T-helper 2 cell treated with Interferon-gamma antibody and Interleukin-4, amounts not matched to agents 5 μg/mL and 100 μg/mL, for 36 hours (primary cell): ENCODE measurements at regions not wholly inside any gene's neighbourhood (a gene's known extent, or its start where the extent isn't known, plus 50 kb on each side); places are given as distances from the start of the nearest gene placed in this dataset.
"Not testable (repeated sequence)": the region's sequence is repeated elsewhere in the genome, so short reads cannot be mapped to it uniquely, and the experiment has no call there.

ENCODE experiments used
- DNase-seq: peaks from one replicate; pipeline ENCODE4 v3.0.0; 2021; ENCODE audit warnings: low spot score
- H3K27ac Mint-ChIP-seq: one replicate; pipeline ENCODE4 v1.8.0; 2021; ENCODE audit warnings: mild to moderate bottlenecking, mixed read lengths
- H3K27me3 Mint-ChIP-seq: one replicate; pipeline ENCODE4 v1.8.0; 2021; ENCODE audit warnings: low read depth, mixed read lengths
- H3K36me3 Mint-ChIP-seq: one replicate; pipeline ENCODE4 v1.8.0; 2021; ENCODE audit warnings: low read depth, mixed read lengths
- H3K4me1 Mint-ChIP-seq: one replicate; pipeline ENCODE4 v1.8.0; 2021; ENCODE audit warnings: low read depth, mixed read lengths
- H3K4me3 Mint-ChIP-seq: one replicate; pipeline ENCODE4 v1.8.0; 2022; ENCODE audit warnings: mild to moderate bottlenecking, moderate library complexity, mixed read lengths
- H3K9me3 Mint-ChIP-seq: one replicate; pipeline ENCODE4 v1.8.0; 2021; ENCODE audit warnings: mixed read lengths

GRCh38 chr15:25243800-25244097 is 195.1 kb downstream of the UBE3A start:
- no peak for DNase-seq
- Mint-ChIP-seq H3K27ac (no peak overlapping the region), H3K9me3 (peaks cover 17% of the 10 kb centered on the region), H3K4me1 (no peaks in the 10 kb centered on the region), H3K27me3 (no peaks in the 10 kb centered on the region), H3K4me3 (no peak overlapping the region), H3K36me3 (no peaks in the 10 kb centered on the region)

DNA sequence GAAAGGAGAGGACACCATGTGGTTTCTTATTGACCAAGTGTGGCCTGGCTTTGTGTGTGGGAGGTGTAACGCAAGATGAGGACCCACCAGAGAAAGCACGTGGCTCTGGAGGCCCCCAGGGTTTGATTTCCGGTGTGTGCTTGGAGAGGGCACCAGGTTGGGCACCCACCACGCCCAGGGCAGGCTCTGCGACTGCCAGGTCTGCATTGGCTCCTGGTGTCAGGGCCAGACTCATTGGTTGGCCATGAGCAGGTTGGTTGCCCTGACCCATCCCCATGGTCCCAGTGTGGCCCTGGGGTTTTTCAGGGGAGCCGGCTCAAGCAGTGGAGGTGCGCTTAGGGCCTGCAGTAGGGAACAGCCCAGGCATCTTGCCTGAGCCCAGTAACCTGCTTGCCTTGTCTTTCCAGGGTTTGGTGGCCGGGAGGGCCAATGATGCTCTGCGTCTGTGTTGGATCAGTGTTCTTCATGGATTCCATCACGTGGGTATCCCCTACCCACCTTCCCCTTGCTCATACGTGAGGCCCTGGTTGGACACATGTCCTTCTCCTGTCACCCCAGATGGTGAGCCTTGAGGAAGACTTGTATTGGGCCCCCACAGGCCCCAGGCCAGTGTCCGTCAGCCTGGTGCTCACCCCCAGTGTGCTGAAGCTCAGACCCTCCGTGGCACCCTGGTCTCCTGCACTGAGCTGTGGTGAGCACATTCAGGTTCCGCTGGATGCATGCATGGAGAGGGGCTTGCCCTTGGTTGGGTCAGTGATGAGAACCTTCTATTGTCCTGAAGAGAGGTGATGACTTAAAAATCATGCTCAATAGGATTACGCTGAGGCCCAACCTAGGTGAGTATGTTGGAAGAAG is 193.9 kb downstream of the UBE3A start:
- no peak overlapping the region for H3K4me3 Mint-ChIP-seq

GRCh38 chr15:25245801-25246622 is 192.8 kb downstream of the UBE3A start:
- H3K36me3 Mint-ChIP-seq = no peaks in the 10 kb centered on the region
- no peaks in the 10 kb centered on the region for H3K4me1 Mint-ChIP-seq
- DNase-seq = no peak
- peaks cover 18% of the 10 kb centered on the region for H3K9me3 Mint-ChIP-seq
- H3K27me3 Mint-ChIP-seq = no peaks in the 10 kb centered on the region
- H3K27ac Mint-ChIP-seq = no peak overlapping the region
- no peak overlapping the region for H3K4me3 Mint-ChIP-seq

More for the DNA sequence above, 193.9 kb downstream of the UBE3A start:
- Mint-ChIP-seq H3K27ac (no peak overlapping the region), H3K27me3 (no peaks in the 10 kb centered on the region), H3K36me3 (no peaks in the 10 kb centered on the region), H3K4me1 (no peaks in the 10 kb centered on the region), H3K9me3 (peaks cover 23% of the 10 kb centered on the region)
- no peak for DNase-seq

DNA sequence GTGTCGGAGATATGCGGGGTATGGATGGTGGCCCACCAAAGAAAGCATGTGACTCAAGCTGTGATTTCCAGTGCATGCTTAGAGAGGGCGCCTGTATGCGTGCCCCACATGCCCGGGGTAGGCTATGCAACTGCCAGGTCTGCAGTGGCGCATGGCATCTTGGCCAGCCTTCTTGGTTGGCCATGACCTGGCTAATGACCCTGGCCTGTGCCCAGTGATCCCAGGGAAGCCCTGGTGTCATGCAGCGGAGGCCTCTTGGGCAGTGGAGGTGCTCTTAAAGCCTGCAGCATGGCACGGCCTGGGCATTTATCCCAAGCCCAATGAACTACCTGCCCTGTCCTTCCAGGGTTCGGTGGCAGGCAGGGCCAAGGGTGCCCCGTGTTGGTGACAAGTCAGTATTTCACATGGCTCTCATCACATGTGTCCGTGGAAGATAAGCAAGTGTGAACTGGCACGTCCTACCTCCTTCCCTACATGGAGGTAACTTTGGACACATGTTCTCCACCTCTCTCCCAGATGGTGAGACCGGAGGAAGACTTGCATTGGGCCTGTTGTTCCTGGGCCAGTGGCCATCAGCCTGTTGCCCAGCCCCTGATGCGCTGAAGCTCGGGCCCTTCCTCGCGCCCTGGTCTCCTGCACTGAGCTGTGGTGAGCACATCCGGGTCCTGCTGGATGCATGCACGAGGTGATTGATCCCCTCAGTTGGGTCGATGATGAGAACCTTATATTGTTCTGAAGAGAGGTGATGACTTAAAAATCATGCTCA is 192.0 kb downstream of the UBE3A start:
- no peaks in the 10 kb centered on the region for H3K36me3 Mint-ChIP-seq
- no peak for DNase-seq
- no peak overlapping the region for H3K27ac Mint-ChIP-seq
- no peak overlapping the region for H3K4me3 Mint-ChIP-seq
- peaks cover 18% of the 10 kb centered on the region for H3K9me3 Mint-ChIP-seq
- H3K27me3 Mint-ChIP-seq = no peaks in the 10 kb centered on the region
- H3K4me1 Mint-ChIP-seq = no peaks in the 10 kb centered on the region

DNA sequence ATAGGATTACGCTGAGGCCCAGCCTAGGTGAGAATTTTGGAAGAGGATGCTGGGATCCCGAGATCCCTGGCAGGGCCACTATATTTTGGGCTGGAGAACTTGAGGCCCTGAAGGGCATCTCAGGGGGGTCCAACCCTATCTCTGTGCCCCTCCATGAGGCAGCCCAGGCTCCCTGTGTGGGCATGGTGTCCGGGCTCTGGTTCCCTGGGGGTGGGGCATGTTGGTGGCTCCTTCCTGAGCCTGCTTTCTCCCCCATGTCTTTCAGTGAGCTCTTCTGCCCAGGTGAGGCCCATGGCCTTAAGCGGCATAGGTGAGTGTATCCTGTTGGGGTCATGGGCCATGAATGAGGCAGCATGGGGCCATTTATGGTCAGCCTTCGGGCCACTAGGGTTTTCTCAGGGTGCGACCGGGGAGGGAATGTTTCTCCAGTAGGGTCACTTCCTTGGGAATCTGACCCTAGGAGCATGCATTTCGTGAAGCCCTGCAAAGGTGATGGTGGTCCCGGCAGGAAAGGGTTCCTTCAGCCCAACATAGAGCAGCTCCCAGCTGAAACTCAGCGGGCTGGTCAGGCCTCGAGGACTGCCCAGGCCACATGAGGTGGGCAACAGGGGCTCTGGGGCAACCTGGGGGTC is 191.3 kb downstream of the UBE3A start:
- no peaks in the 10 kb centered on the region for H3K36me3 Mint-ChIP-seq
- H3K9me3 Mint-ChIP-seq = peaks cover 23% of the 10 kb centered on the region
- H3K27ac Mint-ChIP-seq = no peak overlapping the region
- no peak overlapping the region for H3K4me3 Mint-ChIP-seq
- H3K4me1 Mint-ChIP-seq = no peaks in the 10 kb centered on the region
- H3K27me3 Mint-ChIP-seq = no peaks in the 10 kb centered on the region
- no peak for DNase-seq

- H3K27ac Mint-ChIP-seq, H3K4me1 Mint-ChIP-seq, DNase-seq, H3K4me3 Mint-ChIP-seq, H3K27me3 Mint-ChIP-seq, H3K36me3 Mint-ChIP-seq: not testable (repeated sequence)
- peaks cover 25% of the 10 kb centered on the region for H3K9me3 Mint-ChIP-seq
These were observed 190.7 kb downstream of the UBE3A start for GRCh38 chr15:25248087-25248486.

DNA sequence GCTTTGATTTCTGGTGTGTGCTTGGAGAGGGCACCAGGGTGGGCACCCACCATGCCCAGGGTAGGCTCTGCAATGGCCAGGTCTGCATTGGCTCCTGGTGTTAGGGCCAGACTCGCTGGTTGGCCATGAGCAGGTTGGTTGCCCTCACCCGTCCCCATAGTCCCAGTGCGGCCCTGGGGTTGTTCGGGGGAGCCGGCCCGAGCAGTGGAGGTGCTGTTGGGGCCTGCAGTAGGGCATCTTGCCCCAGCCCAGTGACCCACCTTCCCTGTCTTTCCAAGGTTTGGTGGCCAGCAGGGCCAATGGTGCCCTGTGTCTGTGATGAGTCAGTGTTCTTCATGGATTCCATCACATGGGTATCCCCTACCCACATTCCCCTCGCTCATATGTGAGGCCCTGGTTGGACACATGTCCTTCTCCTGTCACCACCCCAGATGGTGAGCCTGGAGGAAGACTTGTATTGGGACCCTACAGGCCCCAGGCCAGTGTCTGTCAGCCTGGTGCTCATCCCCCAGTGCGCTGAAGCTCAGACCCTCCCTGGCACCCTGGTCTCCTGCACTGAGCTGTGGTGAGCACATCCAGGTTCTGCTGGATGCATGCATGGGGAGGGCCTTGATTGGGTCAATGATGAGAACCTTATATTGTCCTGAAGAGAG is 190.1 kb downstream of the UBE3A start:
- H3K9me3 Mint-ChIP-seq = peaks cover 26% of the 10 kb centered on the region
- no peaks in the 10 kb centered on the region for H3K27me3 Mint-ChIP-seq
- no peaks in the 10 kb centered on the region for H3K36me3 Mint-ChIP-seq
- H3K4me3 Mint-ChIP-seq = no peak overlapping the region
- H3K27ac Mint-ChIP-seq = no peak overlapping the region
- no peak for DNase-seq
- H3K4me1 Mint-ChIP-seq = no peaks in the 10 kb centered on the region

DNA sequence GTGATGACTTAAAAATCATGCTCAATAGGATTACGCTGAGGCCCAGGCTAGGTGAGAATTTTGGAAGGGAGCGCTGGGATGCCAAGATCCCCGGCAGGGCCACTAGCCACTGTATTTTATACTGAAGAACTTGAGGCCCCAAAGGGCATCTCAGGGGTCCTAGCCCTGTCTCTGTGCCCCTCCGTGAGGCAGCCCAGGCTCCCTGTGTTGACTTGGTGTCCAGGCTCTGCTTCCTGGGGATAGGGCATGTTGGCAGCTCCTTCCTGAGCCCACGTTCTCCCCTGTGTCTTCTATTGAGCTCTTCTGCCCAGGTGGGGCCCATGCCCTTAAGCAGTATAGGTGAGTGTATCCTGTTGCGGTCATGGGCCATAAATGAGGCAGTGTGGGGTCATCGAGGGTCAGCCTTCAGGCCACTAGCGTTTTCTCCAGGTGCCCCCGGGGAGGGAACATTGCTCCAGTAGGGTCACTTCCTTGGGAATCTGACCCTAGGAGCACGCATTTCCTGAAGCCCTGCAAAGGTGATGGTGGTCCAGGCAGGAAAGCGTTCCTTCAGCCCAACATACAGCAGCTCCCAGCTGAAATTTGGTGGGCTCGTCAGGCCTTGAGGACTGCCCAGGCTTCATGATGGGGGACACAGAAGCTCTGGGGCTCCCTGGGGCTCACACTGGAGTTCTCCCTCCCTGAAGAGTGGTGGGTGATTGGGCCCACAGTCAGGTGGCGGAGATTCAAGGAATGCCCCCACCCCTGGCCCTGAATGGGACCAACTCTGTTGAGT is 189.4 kb downstream of the UBE3A start:
- no peak overlapping the region for H3K4me3 Mint-ChIP-seq
- H3K9me3 Mint-ChIP-seq = peaks cover 33% of the 10 kb centered on the region
- no peaks in the 10 kb centered on the region for H3K36me3 Mint-ChIP-seq
- DNase-seq = no peak
- no peaks in the 10 kb centered on the region for H3K4me1 Mint-ChIP-seq
- H3K27ac Mint-ChIP-seq = no peak overlapping the region
- H3K27me3 Mint-ChIP-seq = no peaks in the 10 kb centered on the region

GRCh38 chr15:25250011-25250596 is 188.7 kb downstream of the UBE3A start:
- Mint-ChIP-seq H3K4me1 (no peaks in the 10 kb centered on the region), H3K9me3 (peaks cover 37% of the 10 kb centered on the region), H3K27ac (no peak overlapping the region), H3K36me3 (no peaks in the 10 kb centered on the region), H3K4me3 (no peak overlapping the region), H3K27me3 (no peaks in the 10 kb centered on the region)
- no peak for DNase-seq

DNA sequence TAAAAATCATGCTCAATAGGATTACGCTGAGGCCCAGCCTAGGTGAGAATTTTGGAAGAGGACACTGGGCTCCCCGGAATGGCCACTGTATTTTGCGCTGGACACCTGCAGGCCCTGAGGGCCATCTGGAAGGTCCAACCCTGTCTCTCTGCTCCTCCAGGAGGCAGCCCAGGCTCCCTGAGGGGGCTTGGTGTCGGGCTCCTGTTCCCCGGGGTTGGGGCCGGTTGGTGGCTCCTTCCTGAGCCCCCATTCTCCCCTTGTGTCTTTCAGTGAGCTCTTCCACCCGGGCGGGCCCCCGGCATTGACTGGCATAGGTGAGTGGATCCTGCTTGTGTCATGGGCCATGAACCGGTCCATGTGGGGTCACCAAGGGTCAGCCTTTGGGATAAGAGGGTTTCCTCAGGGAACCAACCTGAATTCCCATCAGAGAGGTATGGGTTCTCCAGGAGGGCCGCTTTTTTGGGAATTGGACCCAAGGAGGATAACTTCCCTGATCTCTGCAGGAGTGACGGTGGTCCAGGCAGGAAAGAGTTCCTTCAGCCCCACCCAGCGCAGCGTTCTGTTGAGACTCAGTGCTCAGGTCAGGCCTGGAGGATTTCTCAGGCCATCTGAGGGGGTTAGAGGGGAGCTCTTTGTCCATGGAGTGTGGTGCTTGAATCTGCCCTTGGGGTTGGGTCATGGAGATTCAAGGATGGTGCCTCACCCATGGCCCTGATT is 187.8 kb downstream of the UBE3A start:
- H3K9me3 Mint-ChIP-seq = peaks cover 36% of the 10 kb centered on the region
- no peak overlapping the region for H3K4me3 Mint-ChIP-seq
- H3K36me3 Mint-ChIP-seq = no peaks in the 10 kb centered on the region
- DNase-seq = no peak
- no peak overlapping the region for H3K27ac Mint-ChIP-seq
- no peaks in the 10 kb centered on the region for H3K27me3 Mint-ChIP-seq
- H3K4me1 Mint-ChIP-seq = no peaks in the 10 kb centered on the region

GRCh38 chr15:25251700-25252390 is 187.0 kb downstream of the UBE3A start:
- H3K36me3 Mint-ChIP-seq = no peaks in the 10 kb centered on the region
- H3K27ac Mint-ChIP-seq = no peak overlapping the region
- H3K4me1 Mint-ChIP-seq = no peaks in the 10 kb centered on the region
- no peaks in the 10 kb centered on the region for H3K27me3 Mint-ChIP-seq
- no peak overlapping the region for H3K4me3 Mint-ChIP-seq
- DNase-seq = no peak
- peaks cover 39% of the 10 kb centered on the region for H3K9me3 Mint-ChIP-seq
